Panc1 (cell line): ENCODE measurements at regions not wholly inside any gene's neighbourhood (a gene's known extent, or its start where the extent isn't known, plus 50 kb on each side); places are given as distances from the start of the nearest gene placed in this dataset.

Experiments
- ATAC-seq: fragments of 200-7000 bp; cut with Tn5 transposase; 2 replicates; pipeline ENCODE4 v1.9.1; 2020; ENCODE audit warnings: mild to moderate bottlenecking, moderate library complexity
- BruUV-seq: library from RNA; stranded (reverse); fragments of 400-500 nt; replicated peaks from 2 replicates; lab custom pipeline; 2021; lab: Mats Ljungman, UMichigan
- CTCF ChIA-PET: fragments of 300-600 bp; sonication (Branson Sonifier 250); formaldehyde crosslinking; loops from one replicate; lab custom pipeline; 2022; ENCODE audit warnings: antibody characterized with exemption; lab: Charles Lee
- POLR2A ChIA-PET: fragments of 300-600 bp; sonication (Branson Sonifier 250); formaldehyde crosslinking; loops from one replicate; lab custom pipeline; 2022; ENCODE audit warnings: antibody characterized with exemption; lab: Charles Lee
- DNase-seq: peaks from one replicate; pipeline ENCODE4 v3.0.0-alpha.2; 2010; ENCODE audit warnings: low read depth, low spot score
- H3K27ac ChIP-seq: 2 replicates; pipeline ENCODE4 v1.5.1; 2011; ENCODE audit warnings: mild to moderate bottlenecking, low read length, inconsistent platforms
- H3K27me3 ChIP-seq: fragments of 200-500 bp; sonication (Bioruptor generic); 2 replicates; pipeline ENCODE4 v1.6.0; 2014; ENCODE audit warnings: low read length, inconsistent platforms; ENCODE audit not compliant: control insufficient read depth, insufficient read depth
- H3K36me3 ChIP-seq: fragments of 200-500 bp; sonication (Bioruptor generic); 2 replicates; pipeline ENCODE4 v1.5.1; 2014; ENCODE audit warnings: inconsistent platforms, mild to moderate bottlenecking, low read length, moderate library complexity; ENCODE audit not compliant: control insufficient read depth, insufficient read depth
- H3K4me1 ChIP-seq: 2 replicates; pipeline ENCODE4 v1.5.1; 2011; ENCODE audit warnings: inconsistent platforms, mild to moderate bottlenecking, low read length, moderate library complexity; ENCODE audit not compliant: control insufficient read depth, insufficient read depth
- H3K4me3 ChIP-seq, 2 experiments: 2 replicates each; pipeline ENCODE4 v1.5.1; 2011 to 2012; ENCODE audit warnings: low read depth in 2 of 2, low read length in 2 of 2, mild to moderate bottlenecking in 2 of 2, inconsistent platforms in 1 of 2, moderate library complexity in 1 of 2
- H3K9me3 ChIP-seq: fragments of 200-500 bp; sonication (Bioruptor generic); 2 replicates; pipeline ENCODE4 v1.5.1; 2014; ENCODE audit warnings: low read depth, mild to moderate bottlenecking, inconsistent platforms, low read length, moderate library complexity; ENCODE audit not compliant: control insufficient read depth, insufficient read depth
- CTCF ChIP-seq: fragments of 450-650 bp; IDR thresholded peaks from 2 replicates; pipeline ENCODE4 v1.5.1; 2017; ENCODE audit warnings: mild to moderate bottlenecking
- POLR2AphosphoS5 ChIP-seq: IDR thresholded peaks from 2 replicates; pipeline ENCODE4 v1.6.1; 2012; ENCODE audit warnings: mild to moderate bottlenecking, low read depth, low read length, moderate library complexity
- REST ChIP-seq, 2 experiments: IDR thresholded peaks; 2 replicates each; pipeline ENCODE4 v1.6.1; 2011 to 2012; ENCODE audit warnings: low read depth in 2 of 2, control low read depth in 1 of 2, low read length in 1 of 2, mild to moderate bottlenecking in 1 of 2, moderate library complexity in 1 of 2; ENCODE audit not compliant: insufficient read depth in 1 of 2
- SIN3A ChIP-seq: IDR thresholded peaks from 2 replicates; pipeline ENCODE4 v1.6.1; 2012; ENCODE audit warnings: low read depth, mild to moderate bottlenecking, low read length, moderate library complexity, borderline replicate concordance; ENCODE audit not compliant: insufficient read depth
- TCF7L2 ChIP-seq: IDR thresholded peaks from 2 replicates; pipeline ENCODE4 v1.6.1; 2011; ENCODE audit warnings: mild to moderate bottlenecking, low read depth, low read length, inconsistent platforms
- in situ Hi-C: cut with HindIII; loops from 2 replicates; pipeline ENCODE4 v1.10.0; 2016; ENCODE audit warnings: low sequenced_read_pairs, low pct_unique_long_range_greater_than_20kb
- intact Hi-C: fragments of 100-400 bp; cut with micrococcal nuclease; formaldehyde crosslinking; loops from one replicate; pipeline ENCODE4 v1.10.0; 2022; ENCODE audit not compliant: unreplicated experiment

GRCh38 chr13:59422646-59423045 lies 741.1 kb downstream of the DIAPH3 start:
- BruUV-seq = no TSS peak
- ATAC-seq (no peak), DNase-seq (no peak)
- Histone ChIP-seq H3K27me3 (no peaks in the 10 kb centered on the region), H3K36me3 (no peaks in the 10 kb centered on the region), H3K4me3 (no peak overlapping the region), H3K4me1 (no peaks in the 10 kb centered on the region), H3K27ac (no peak overlapping the region), H3K9me3 (no peaks in the 10 kb centered on the region)
- intact Hi-C loops = no loop called here
- in situ Hi-C loops = no loop called here
- CTCF ChIA-PET = no interaction called here
- no peak for TF ChIP-seq CTCF
- TF ChIP-seq TCF7L2 = no peak
- TF ChIP-seq POLR2AphosphoS5 = no peak
- TF ChIP-seq SIN3A = no peak
- TF ChIP-seq REST (IDR thresholded peaks at IDR 0.05; ENCODE audit: insufficient read depth in 1 of 2, low read depth in 2 of 2, low read length in 1 of 2) = no peak
- POLR2A ChIA-PET = no interaction called here

GRCh38 chr13:59423708-59424340 lies 739.9 kb downstream of the DIAPH3 start:
- no peak overlapping the region for H3K27ac ChIP-seq
- in situ Hi-C loops (no loop called here), intact Hi-C loops (no loop called here)
- H3K9me3 ChIP-seq = no peaks in the 10 kb centered on the region
- BruUV-seq = no TSS peak
- TF ChIP-seq CTCF (no peak), REST (IDR thresholded peaks at IDR 0.05; ENCODE audit: insufficient read depth in 1 of 2, low read depth in 2 of 2, low read length in 1 of 2) (no peak), POLR2AphosphoS5 (no peak)
- ATAC-seq (no peak), DNase-seq (no peak)
- H3K27me3 ChIP-seq = no peaks in the 10 kb centered on the region
- ChIA-PET POLR2A (no interaction called here), CTCF (interaction anchor here (0.6 kb wide), 1 partner anchor 258 kb away, joined by 3 read pairs; no protein-coding TSS in a partner anchor)
- H3K4me3 ChIP-seq = no peak overlapping the region
- no peaks in the 10 kb centered on the region for H3K36me3 ChIP-seq
- no peaks in the 10 kb centered on the region for H3K4me1 ChIP-seq
